ENCODE measurements at regions not wholly inside any gene's neighbourhood (a gene's known extent, or its start where the extent isn't known, plus 50 kb on each side); places are given as distances from the start of the nearest gene placed in this dataset.
A peak's percentile ranks its signal among the peaks of the same experiment; 100 is the strongest.

- Histone ChIP-seq H3K4me2 (ENCODE audit: low read length) (no peak overlapping the region), H3K36me3 (ENCODE audit: control insufficient read depth in 1 of 2, insufficient read depth in 2 of 2, low read length in 2 of 2) (no peaks in the 10 kb centered on the region), H3K4ac (ENCODE audit: low read depth, low read length) (no peak overlapping the region), H3K27me3 (ENCODE audit: insufficient read depth, low read length) (no peaks in the 10 kb centered on the region), H2BK120ac (ENCODE audit: insufficient read depth, low read length, poor library complexity) (no peak overlapping the region), H3K4me1 (ENCODE audit: control insufficient read depth in 1 of 2, insufficient read depth in 2 of 2, low read length in 2 of 2) (no peaks in the 10 kb centered on the region), H4K12ac (ENCODE audit: low read depth, low read length) (no peak overlapping the region), H3K14ac (ENCODE audit: low read length) (no peak overlapping the region), H4K8ac (ENCODE audit: low read depth, low read length) (no peak overlapping the region), H2AK5ac (ENCODE audit: low read length) (no peak overlapping the region), H3K79me2 (ENCODE audit: control insufficient read depth, insufficient read depth, low read length, poor library complexity) (no peaks in the 10 kb centered on the region), H2BK5ac (ENCODE audit: low read depth, low read length, poor library complexity) (no peak overlapping the region), H3K4me3 (ENCODE audit: low read depth, low read length) (no peak overlapping the region), H3K27ac (ENCODE audit: low read depth, low read length) (no peak overlapping the region), H3K23ac (ENCODE audit: low read length) (no peak overlapping the region), H4K91ac (ENCODE audit: low read depth, low read length) (no peak overlapping the region), H3K79me1 (ENCODE audit: low read length) (no peaks in the 10 kb centered on the region), H3K18ac (ENCODE audit: low read length) (no peak overlapping the region), H3K9ac (ENCODE audit: low read length) (no peak overlapping the region), H2AFZ (ENCODE audit: insufficient read depth, low read length, poor library complexity) (no peak overlapping the region), H3K9me3 (ENCODE audit: insufficient read depth, low read depth, low read length) (peaks cover 1% of the 10 kb centered on the region), H2BK12ac (ENCODE audit: low read length) (no peak overlapping the region)
- no CpG with 5 or more reads among the region's 1 CpG for WGBS (ENCODE audit: extremely low coverage, insufficient coverage, insufficient read length)
- DNase-seq, result no peak
Observed at GRCh38 chr4:100254237-100254636, 64.0 kb upstream of the DDIT4L start.

GRCh38 chr4:100248476-100248875, 58.2 kb upstream of the DDIT4L start:
- Histone ChIP-seq H2AFZ (ENCODE audit: insufficient read depth, low read length, poor library complexity) (no peak overlapping the region), H3K36me3 (ENCODE audit: control insufficient read depth in 1 of 2, insufficient read depth in 2 of 2, low read length in 2 of 2) (no peaks in the 10 kb centered on the region), H3K4me2 (ENCODE audit: low read length) (no peak overlapping the region), H3K4ac (ENCODE audit: low read depth, low read length) (no peak overlapping the region), H4K12ac (ENCODE audit: low read depth, low read length) (no peak overlapping the region), H3K9me3 (ENCODE audit: insufficient read depth, low read depth, low read length) (no peaks in the 10 kb centered on the region), H3K79me1 (ENCODE audit: low read length) (no peaks in the 10 kb centered on the region), H3K27me3 (ENCODE audit: insufficient read depth, low read length) (no peaks in the 10 kb centered on the region), H3K27ac (ENCODE audit: low read depth, low read length) (no peak overlapping the region), H2BK12ac (ENCODE audit: low read length) (no peak overlapping the region), H4K8ac (ENCODE audit: low read depth, low read length) (no peak overlapping the region), H3K4me3 (ENCODE audit: low read depth, low read length) (no peak overlapping the region), H3K4me1 (ENCODE audit: control insufficient read depth in 1 of 2, insufficient read depth in 2 of 2, low read length in 2 of 2) (no peaks in the 10 kb centered on the region), H4K91ac (ENCODE audit: low read depth, low read length) (no peak overlapping the region), H2AK5ac (ENCODE audit: low read length) (no peak overlapping the region), H3K9ac (ENCODE audit: low read length) (no peak overlapping the region), H3K14ac (ENCODE audit: low read length) (no peak overlapping the region), H3K23ac (ENCODE audit: low read length) (no peak overlapping the region), H3K79me2 (ENCODE audit: control insufficient read depth, insufficient read depth, low read length, poor library complexity) (no peaks in the 10 kb centered on the region), H3K18ac (ENCODE audit: low read length) (no peak overlapping the region), H2BK5ac (ENCODE audit: low read depth, low read length, poor library complexity) (no peak overlapping the region), H2BK120ac (ENCODE audit: insufficient read depth, low read length, poor library complexity) (no peak overlapping the region)
- WGBS (ENCODE audit: extremely low coverage, insufficient coverage, insufficient read length), result no CpG with 5 or more reads among the region's 3 CpGs
- DNase-seq, result peak; percentile 54 to 74

GRCh38 chr4:100246697-100247096, 56.4 kb upstream of the DDIT4L start:
- Histone ChIP-seq H3K79me2 (ENCODE audit: control insufficient read depth, insufficient read depth, low read length, poor library complexity) (no peaks in the 10 kb centered on the region), H3K27ac (ENCODE audit: low read depth, low read length) (no peak overlapping the region), H3K36me3 (ENCODE audit: control insufficient read depth in 1 of 2, insufficient read depth in 2 of 2, low read length in 2 of 2) (no peaks in the 10 kb centered on the region), H3K18ac (ENCODE audit: low read length) (no peak overlapping the region), H3K9ac (ENCODE audit: low read length) (no peak overlapping the region), H2BK5ac (ENCODE audit: low read depth, low read length, poor library complexity) (no peak overlapping the region), H3K23ac (ENCODE audit: low read length) (no peak overlapping the region), H3K14ac (ENCODE audit: low read length) (no peak overlapping the region), H2BK120ac (ENCODE audit: insufficient read depth, low read length, poor library complexity) (no peak overlapping the region), H3K9me3 (ENCODE audit: insufficient read depth, low read depth, low read length) (no peaks in the 10 kb centered on the region), H4K8ac (ENCODE audit: low read depth, low read length) (no peak overlapping the region), H3K4ac (ENCODE audit: low read depth, low read length) (no peak overlapping the region), H4K91ac (ENCODE audit: low read depth, low read length) (no peak overlapping the region), H2AFZ (ENCODE audit: insufficient read depth, low read length, poor library complexity) (no peak overlapping the region), H3K27me3 (ENCODE audit: insufficient read depth, low read length) (no peaks in the 10 kb centered on the region), H3K4me3 (ENCODE audit: low read depth, low read length) (no peak overlapping the region), H4K12ac (ENCODE audit: low read depth, low read length) (no peak overlapping the region), H2AK5ac (ENCODE audit: low read length) (no peak overlapping the region), H3K4me1 (ENCODE audit: control insufficient read depth in 1 of 2, insufficient read depth in 2 of 2, low read length in 2 of 2) (no peaks in the 10 kb centered on the region), H2BK12ac (ENCODE audit: low read length) (no peak overlapping the region), H3K79me1 (ENCODE audit: low read length) (no peaks in the 10 kb centered on the region), H3K4me2 (ENCODE audit: low read length) (no peak overlapping the region)
- peak in 1 of 2 donors; percentile 28 for DNase-seq

GRCh38 chr4:100244347-100244746, 54.1 kb upstream of the DDIT4L start:
- no peak overlapping the region for H2BK5ac ChIP-seq (ENCODE audit: low read depth, low read length, poor library complexity)
- H3K9ac ChIP-seq (ENCODE audit: low read length), result peak overlapping the region; percentile 26
- no peak overlapping the region for H2BK120ac ChIP-seq (ENCODE audit: insufficient read depth, low read length, poor library complexity)
- H4K12ac ChIP-seq (ENCODE audit: low read depth, low read length), result no peak overlapping the region
- DNase-seq, result no peak
- WGBS (ENCODE audit: extremely low coverage, insufficient coverage, insufficient read length), result no CpG with 5 or more reads among the region's 3 CpGs
- H3K27ac ChIP-seq (ENCODE audit: low read depth, low read length), result no peak overlapping the region
- H3K4me3 ChIP-seq (ENCODE audit: low read depth, low read length), result no peak overlapping the region
- no peaks in the 10 kb centered on the region for H3K27me3 ChIP-seq (ENCODE audit: insufficient read depth, low read length)
- H2AK5ac ChIP-seq (ENCODE audit: low read length), result no peak overlapping the region
- no peak overlapping the region for H4K91ac ChIP-seq (ENCODE audit: low read depth, low read length)
- H3K36me3 ChIP-seq (ENCODE audit: control insufficient read depth in 1 of 2, insufficient read depth in 2 of 2, low read length in 2 of 2), result no peaks in the 10 kb centered on the region
- no peak overlapping the region for H3K18ac ChIP-seq (ENCODE audit: low read length)
- no peak overlapping the region for H2AFZ ChIP-seq (ENCODE audit: insufficient read depth, low read length, poor library complexity)
- no peaks in the 10 kb centered on the region for H3K79me2 ChIP-seq (ENCODE audit: control insufficient read depth, insufficient read depth, low read length, poor library complexity)
- no peak overlapping the region for H4K8ac ChIP-seq (ENCODE audit: low read depth, low read length)
- no peak overlapping the region for H2BK12ac ChIP-seq (ENCODE audit: low read length)
- H3K4ac ChIP-seq (ENCODE audit: low read depth, low read length), result no peak overlapping the region
- H3K23ac ChIP-seq (ENCODE audit: low read length), result no peak overlapping the region
- H3K4me2 ChIP-seq (ENCODE audit: low read length), result no peak overlapping the region
- no peak overlapping the region for H3K14ac ChIP-seq (ENCODE audit: low read length)
- no peaks in the 10 kb centered on the region for H3K79me1 ChIP-seq (ENCODE audit: low read length)
- H3K4me1 ChIP-seq (ENCODE audit: control insufficient read depth in 1 of 2, insufficient read depth in 2 of 2, low read length in 2 of 2), result no peaks in the 10 kb centered on the region
- H3K9me3 ChIP-seq (ENCODE audit: insufficient read depth, low read depth, low read length), result no peaks in the 10 kb centered on the region
